ENCODE measurements at regions not wholly inside any gene's neighbourhood (a gene's known extent, or its start where the extent isn't known, plus 50 kb on each side); places are given as distances from the start of the nearest gene placed in this dataset.
A peak's percentile ranks its signal among the peaks of the same experiment; 100 is the strongest.
"Not testable (repeated sequence)": the region's sequence is repeated elsewhere in the genome, so short reads cannot be mapped to it uniquely, and the experiment has no call there.

- no peak for DNase-seq
Observed at GRCh38 chrX:47302396-47302795, 68.0 kb upstream of the ZNF157 start.

DNA sequence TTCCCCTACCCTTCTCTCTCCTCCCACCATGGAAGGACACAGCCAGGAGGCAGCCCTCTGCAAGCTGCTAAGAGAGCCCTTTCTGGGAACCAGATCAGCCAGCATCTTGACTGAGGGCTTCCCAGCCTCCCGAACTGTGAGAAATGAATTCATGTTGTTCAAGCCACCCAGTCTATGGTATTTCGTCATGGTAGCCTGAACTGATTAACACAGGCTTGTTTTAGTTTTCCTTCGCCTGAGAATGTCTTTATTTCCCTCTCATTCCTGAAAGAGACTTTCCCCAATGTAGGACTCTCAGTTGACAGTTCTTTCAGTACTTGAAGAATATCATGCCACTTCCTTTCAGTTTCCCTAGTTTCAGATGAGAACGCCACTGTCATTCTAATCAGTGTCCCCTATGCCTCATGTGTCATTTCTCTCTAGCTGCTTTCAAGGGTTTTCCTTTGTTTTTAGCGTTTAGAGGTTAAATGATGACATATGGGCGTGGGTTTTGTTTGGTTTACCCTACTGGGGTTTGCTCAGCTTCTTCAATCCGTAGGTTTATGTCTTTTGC lies 63.8 kb upstream of the ZNF157 start:
- DNase-seq, result not testable (repeated sequence)

DNA sequence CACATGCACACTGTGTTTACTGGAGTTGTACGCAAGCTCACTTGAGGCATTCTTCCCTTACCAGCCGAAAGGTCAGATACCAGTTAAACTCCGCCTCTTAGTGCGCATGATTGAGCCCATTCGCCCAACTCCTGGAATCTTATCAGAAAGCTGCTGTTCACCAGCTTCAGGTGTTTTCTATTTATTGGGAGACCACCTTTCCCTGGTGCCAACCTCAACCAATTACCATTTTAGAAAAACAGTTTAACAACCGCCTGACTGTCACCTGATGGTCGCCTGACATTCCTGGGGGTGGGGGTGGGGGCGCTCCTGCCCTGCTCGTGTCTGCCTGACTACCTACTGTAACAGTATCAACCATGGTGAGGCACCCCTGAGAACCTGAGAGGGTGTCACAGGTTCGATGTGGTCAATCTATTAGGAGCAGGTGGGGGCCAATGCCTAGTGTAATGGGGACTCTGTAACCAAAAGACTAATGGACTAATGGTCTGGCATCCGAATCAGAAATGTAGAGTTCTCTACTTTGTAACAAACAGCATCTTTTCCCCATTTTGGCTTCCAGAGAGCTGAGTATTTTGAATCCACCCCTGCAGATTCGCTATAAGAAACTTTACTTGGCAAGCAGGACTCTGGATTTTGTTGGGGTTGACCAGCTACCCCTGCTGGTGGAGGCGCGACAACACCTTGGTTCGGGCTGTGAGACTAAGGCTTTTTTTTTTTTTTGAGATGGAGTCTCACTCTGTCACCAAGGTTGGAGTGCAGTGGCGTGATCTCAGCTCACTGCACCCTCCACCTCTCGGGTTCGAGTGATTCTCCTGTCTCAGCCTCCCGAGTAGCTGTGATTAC lies 58.2 kb upstream of the ZNF157 start:
- DNase-seq, result peak; percentile 47

- DNase-seq, result no peak
Observed at GRCh38 chrX:47313056-47313455, 57.3 kb upstream of the ZNF157 start.

DNA sequence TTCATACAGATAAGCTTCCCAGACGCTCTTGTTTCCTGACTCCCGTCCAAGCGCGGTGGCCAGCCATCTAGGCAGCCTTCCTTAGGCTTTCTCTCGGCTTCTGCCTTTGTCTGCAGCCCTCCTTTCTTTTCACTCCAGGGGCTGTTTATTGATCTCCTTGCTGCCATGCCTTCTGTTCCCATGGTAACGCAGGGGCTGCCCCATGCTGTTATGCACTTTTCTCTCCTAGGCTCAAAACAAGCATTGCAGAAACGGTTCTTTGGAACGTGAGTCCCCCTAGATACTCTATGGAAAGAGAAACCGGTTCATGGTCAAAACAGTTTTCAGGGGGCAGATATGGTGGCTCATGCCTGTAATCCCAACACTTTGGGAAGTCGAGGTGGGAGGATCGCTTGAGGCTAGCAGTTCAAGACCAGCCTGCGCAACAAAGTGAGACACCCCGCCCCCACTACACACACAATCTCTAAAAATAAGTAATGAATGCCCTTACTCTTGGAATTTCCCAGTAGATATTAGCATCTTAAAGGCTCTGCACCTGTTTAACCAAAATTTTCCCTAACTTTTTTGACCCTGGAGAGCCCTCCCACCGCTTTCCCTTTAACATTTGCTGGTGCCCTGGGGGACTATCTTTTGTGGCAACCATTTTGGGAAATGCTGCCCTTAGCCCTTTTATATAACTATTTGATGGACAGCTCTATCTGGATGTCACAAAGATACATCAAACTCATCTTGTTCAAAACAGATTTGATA lies 53.9 kb upstream of the ZNF157 start:
- no peak for DNase-seq
